NB4 (cell line): ENCODE measurements at regions not wholly inside any gene's neighbourhood (a gene's known extent, or its start where the extent isn't known, plus 50 kb on each side); places are given as distances from the start of the nearest gene placed in this dataset.

Experiments
- MYC ChIP-seq: IDR thresholded peaks from 2 replicates; pipeline ENCODE4 v1.6.1; 2011; ENCODE audit warnings: low read depth, low read length
- TF ChIP-seq, protein P1 (sequence below): IDR thresholded peaks from one replicate; pipeline ENCODE4 v1.5.1; 2012; ENCODE audit warnings: low read depth, low read length
- TF ChIP-seq, protein P2 (sequence below): IDR thresholded peaks from 2 replicates; pipeline ENCODE4 v1.6.1; 2011; ENCODE audit warnings: low read depth, low read length

DNA sequence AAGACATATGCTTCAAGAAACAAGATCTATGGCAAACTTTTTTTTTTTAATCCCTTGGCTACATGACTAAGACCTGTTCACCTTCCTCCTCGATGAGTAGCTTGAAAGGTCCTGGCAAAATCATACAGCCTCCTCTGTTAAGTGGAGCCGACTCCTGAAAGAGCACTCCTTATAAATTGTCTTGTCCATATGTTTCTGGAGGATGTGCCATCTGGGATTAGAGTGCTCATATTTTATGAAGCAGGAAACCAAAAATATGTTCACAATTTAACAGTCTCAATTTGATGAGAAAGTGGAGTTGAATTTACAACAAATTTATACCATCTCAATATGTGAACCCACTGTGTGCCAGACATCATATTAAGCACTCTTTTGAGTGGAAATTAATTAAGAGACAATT, 912.1 kb upstream of the FAT3 start:
- TF ChIP-seq, protein P1, sequence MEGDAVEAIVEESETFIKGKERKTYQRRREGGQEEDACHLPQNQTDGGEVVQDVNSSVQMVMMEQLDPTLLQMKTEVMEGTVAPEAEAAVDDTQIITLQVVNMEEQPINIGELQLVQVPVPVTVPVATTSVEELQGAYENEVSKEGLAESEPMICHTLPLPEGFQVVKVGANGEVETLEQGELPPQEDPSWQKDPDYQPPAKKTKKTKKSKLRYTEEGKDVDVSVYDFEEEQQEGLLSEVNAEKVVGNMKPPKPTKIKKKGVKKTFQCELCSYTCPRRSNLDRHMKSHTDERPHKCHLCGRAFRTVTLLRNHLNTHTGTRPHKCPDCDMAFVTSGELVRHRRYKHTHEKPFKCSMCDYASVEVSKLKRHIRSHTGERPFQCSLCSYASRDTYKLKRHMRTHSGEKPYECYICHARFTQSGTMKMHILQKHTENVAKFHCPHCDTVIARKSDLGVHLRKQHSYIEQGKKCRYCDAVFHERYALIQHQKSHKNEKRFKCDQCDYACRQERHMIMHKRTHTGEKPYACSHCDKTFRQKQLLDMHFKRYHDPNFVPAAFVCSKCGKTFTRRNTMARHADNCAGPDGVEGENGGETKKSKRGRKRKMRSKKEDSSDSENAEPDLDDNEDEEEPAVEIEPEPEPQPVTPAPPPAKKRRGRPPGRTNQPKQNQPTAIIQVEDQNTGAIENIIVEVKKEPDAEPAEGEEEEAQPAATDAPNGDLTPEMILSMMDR, result no peak
- TF ChIP-seq, protein P2, sequence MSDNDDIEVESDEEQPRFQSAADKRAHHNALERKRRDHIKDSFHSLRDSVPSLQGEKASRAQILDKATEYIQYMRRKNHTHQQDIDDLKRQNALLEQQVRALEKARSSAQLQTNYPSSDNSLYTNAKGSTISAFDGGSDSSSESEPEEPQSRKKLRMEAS, result no peak
- no peak for TF ChIP-seq MYC
